ENCODE measurements at regions not wholly inside any gene's neighbourhood (a gene's known extent, or its start where the extent isn't known, plus 50 kb on each side); places are given as distances from the start of the nearest gene placed in this dataset.
"Not testable (repeated sequence)": the region's sequence is repeated elsewhere in the genome, so short reads cannot be mapped to it uniquely, and the experiment has no call there.

GRCh38 chr2:87196720-87197388 is 175.2 kb upstream of the PLGLB1 start:
- not testable (repeated sequence) for H3K4me3 ChIP-seq (ENCODE audit: low read depth, low read length)

GRCh38 chr2:87198422-87198821 is 176.8 kb upstream of the PLGLB1 start:
- H3K4me3 ChIP-seq (ENCODE audit: low read depth, low read length), result not testable (repeated sequence)

GRCh38 chr2:87199228-87199627 is 177.6 kb upstream of the PLGLB1 start:
- H3K4me3 ChIP-seq (ENCODE audit: low read depth, low read length), result not testable (repeated sequence)

GRCh38 chr2:87204569-87205147 is 183.0 kb upstream of the PLGLB1 start:
- not testable (repeated sequence) for H3K4me3 ChIP-seq (ENCODE audit: low read depth, low read length)

- not testable (repeated sequence) for H3K4me3 ChIP-seq (ENCODE audit: low read depth, low read length)
Measured at GRCh38 chr2:87212938-87213337, 191.3 kb upstream of the PLGLB1 start.

- H3K4me3 ChIP-seq (ENCODE audit: low read depth, low read length), result not testable (repeated sequence)
Measured at GRCh38 chr2:87217005-87217404, 195.4 kb upstream of the PLGLB1 start.

- H3K4me3 ChIP-seq (ENCODE audit: low read depth, low read length), result not testable (repeated sequence)
Measured at GRCh38 chr2:87217741-87218410, 196.2 kb upstream of the PLGLB1 start.

- H3K4me3 ChIP-seq (ENCODE audit: low read depth, low read length), result not testable (repeated sequence)
Measured at GRCh38 chr2:87220651-87221050, 199.0 kb upstream of the PLGLB1 start.

- not testable (repeated sequence) for H3K4me3 ChIP-seq (ENCODE audit: low read depth, low read length)
Measured at GRCh38 chr2:87222131-87222530, 200.5 kb upstream of the PLGLB1 start.

GRCh38 chr2:87223873-87224272 is 202.2 kb upstream of the PLGLB1 start:
- not testable (repeated sequence) for H3K4me3 ChIP-seq (ENCODE audit: low read depth, low read length)

- not testable (repeated sequence) for H3K4me3 ChIP-seq (ENCODE audit: low read depth, low read length)
Measured at GRCh38 chr2:87229091-87229689, 207.5 kb upstream of the PLGLB1 start.

- H3K4me3 ChIP-seq (ENCODE audit: low read depth, low read length), result not testable (repeated sequence)
Measured at GRCh38 chr2:87229964-87230363, 208.3 kb upstream of the PLGLB1 start.

- not testable (repeated sequence) for H3K4me3 ChIP-seq (ENCODE audit: low read depth, low read length)
Measured at GRCh38 chr2:87235333-87235981, 213.8 kb upstream of the PLGLB1 start.

- not testable (repeated sequence) for H3K4me3 ChIP-seq (ENCODE audit: low read depth, low read length)
Measured at GRCh38 chr2:87237570-87238336, 216.1 kb upstream of the PLGLB1 start.

Data from GM12875 (cell line).